GM23338 (cell line): ENCODE measurements at regions not wholly inside any gene's neighbourhood (a gene's known extent, or its start where the extent isn't known, plus 50 kb on each side); places are given as distances from the start of the nearest gene placed in this dataset.

Experiments used
- ATAC-seq: fragments of 200-7000 bp; cut with Tn5 transposase; 3 replicates; pipeline ENCODE4 v1.9.1; 2020
- DNase-seq: peaks from one replicate; pipeline ENCODE4 v3.0.0-alpha.2; 2015; ENCODE audit warnings: low spot score
- H2AFZ ChIP-seq: fragments of 200-600 bp; sonication (generic); 2 replicates; pipeline ENCODE4 v1.8.0; 2016; ENCODE audit warnings: antibody characterized with exemption, mild to moderate bottlenecking, moderate library complexity
- H3F3A ChIP-seq: fragments of 200-600 bp; sonication (generic); replicated peaks from 2 replicates; pipeline ENCODE4 v1.8.0; 2017; ENCODE audit warnings: antibody characterized with exemption, mixed run types, low read depth
- H3K27ac ChIP-seq: fragments of 200-600 bp; sonication (generic); 2 replicates; pipeline ENCODE4 v1.6.1; 2016; ENCODE audit warnings: low read depth
- H3K27me3 ChIP-seq: fragments of 200-600 bp; sonication (generic); 2 replicates; pipeline ENCODE4 v1.8.0; 2016; ENCODE audit warnings: mild to moderate bottlenecking, mixed run types, moderate library complexity; ENCODE audit not compliant: insufficient read depth
- H3K36me3 ChIP-seq: fragments of 200-600 bp; sonication (generic); 2 replicates; pipeline ENCODE4 v1.8.0; 2016; ENCODE audit warnings: mild to moderate bottlenecking; ENCODE audit not compliant: insufficient read depth
- H3K4me1 ChIP-seq: fragments of 200-600 bp; sonication (generic); 2 replicates; pipeline ENCODE4 v1.8.0; 2016; ENCODE audit warnings: mild to moderate bottlenecking, moderate library complexity; ENCODE audit not compliant: insufficient read depth
- H3K4me2 ChIP-seq: fragments of 200-600 bp; sonication (generic); 2 replicates; pipeline ENCODE4 v1.7.1; 2017; ENCODE audit warnings: mixed run types
- H3K4me3 ChIP-seq: fragments of 200-600 bp; sonication (generic); 2 replicates; pipeline ENCODE4 v1.6.1; 2016; ENCODE audit warnings: mixed run types
- H3K79me2 ChIP-seq: fragments of 200-600 bp; sonication (generic); replicated peaks from 2 replicates; pipeline ENCODE4 v1.8.0; 2017; ENCODE audit warnings: mild to moderate bottlenecking; ENCODE audit not compliant: insufficient read depth
- H3K9me2 ChIP-seq: fragments of 200-600 bp; sonication (generic); 2 replicates; pipeline ENCODE4 v1.8.0; 2017; ENCODE audit not compliant: insufficient read depth
- H4K20me1 ChIP-seq: fragments of 200-600 bp; sonication (generic); replicated peaks from 2 replicates; pipeline ENCODE4 v1.8.0; 2017; ENCODE audit warnings: mild to moderate bottlenecking; ENCODE audit not compliant: insufficient read depth
- H3K27ac Mint-ChIP-seq: 2 replicates; pipeline ENCODE4 v1.8.0; 2020; ENCODE audit warnings: inconsistent platforms, mild to moderate bottlenecking, moderate library complexity, mixed read lengths
- H3K27me3 Mint-ChIP-seq: 3 replicates; pipeline ENCODE4 v1.8.0; 2022; ENCODE audit warnings: low read depth, mild to moderate bottlenecking, moderate library complexity, mixed read lengths, inconsistent platforms; ENCODE audit not compliant: insufficient read depth, poor library complexity
- H3K36me3 Mint-ChIP-seq: 3 replicates; pipeline ENCODE4 v1.8.0; 2021; ENCODE audit warnings: low read depth, mild to moderate bottlenecking, inconsistent platforms, moderate library complexity, mixed read lengths
- H3K4me1 Mint-ChIP-seq: 3 replicates; pipeline ENCODE4 v1.8.0; 2020; ENCODE audit warnings: mild to moderate bottlenecking, inconsistent platforms, mixed read lengths
- H3K4me3 Mint-ChIP-seq: 3 replicates; pipeline ENCODE4 v1.8.0; 2021; ENCODE audit warnings: moderate library complexity, mild to moderate bottlenecking, inconsistent platforms, mixed read lengths
- H3K9me3 Mint-ChIP-seq: 3 replicates; pipeline ENCODE4 v1.8.0; 2020; ENCODE audit warnings: moderate library complexity, mild to moderate bottlenecking, inconsistent platforms, mixed read lengths
- CREB1 ChIP-seq: fragments of 250-450 bp; sonication (Bioruptor Pico); IDR thresholded peaks from 2 replicates; pipeline ENCODE4 v1.5.0; 2020; ENCODE audit warnings: low read depth, mild to moderate bottlenecking, moderate library complexity
- EZH2 ChIP-seq: fragments of 200-600 bp; sonication (generic); IDR thresholded peaks from one replicate; pipeline ENCODE4 v1.8.0; 2017; ENCODE audit warnings: antibody characterized with exemption, mild to moderate bottlenecking, low read depth; ENCODE audit not compliant: unreplicated experiment
- EZH2phosphoT487 ChIP-seq: fragments of 200-600 bp; sonication (generic); IDR thresholded peaks from one replicate; pipeline ENCODE4 v1.8.1; 2018; ENCODE audit warnings: antibody characterized with exemption; ENCODE audit not compliant: unreplicated experiment
- NANOG ChIP-seq: IDR thresholded peaks from 2 replicates; pipeline ENCODE4 v1.6.1; 2016; ENCODE audit warnings: antibody characterized with exemption, borderline replicate concordance
- POLR2AphosphoS5 ChIP-seq: IDR thresholded peaks from 2 replicates; pipeline ENCODE4 v1.6.1; 2016; ENCODE audit warnings: antibody characterized with exemption, low read depth
- STAT1 ChIP-seq: IDR thresholded peaks from one replicate; pipeline ENCODE4 v1.6.1; 2016; ENCODE audit warnings: antibody characterized with exemption; ENCODE audit not compliant: unreplicated experiment
- ZNF114 ChIP-seq: fragments of 250-450 bp; sonication (Bioruptor Pico); IDR thresholded peaks from 2 replicates; pipeline ENCODE4 v1.5.0; 2020; ENCODE audit warnings: mild to moderate bottlenecking, moderate library complexity
- ZNF331 ChIP-seq: fragments of 250-450 bp; sonication (Bioruptor Pico); IDR thresholded peaks from 2 replicates; pipeline ENCODE4 v1.5.0; 2020; ENCODE audit warnings: low read depth, mild to moderate bottlenecking, moderate library complexity
- TF ChIP-seq, protein P1 (sequence below): IDR thresholded peaks from 2 replicates; pipeline ENCODE4 v1.6.1; 2016; ENCODE audit warnings: antibody characterized with exemption
- TF ChIP-seq, protein P2 (sequence below), 2 experiments: fragments of 200-600 bp in 1 of 2; sonication (generic) in 1 of 2; conservative IDR thresholded peaks; 2 replicates each; pipeline versions ENCODE4 v1.5.1 to v1.6.1; 2016 to 2017; ENCODE audit warnings: antibody characterized with exemption in 2 of 2, low read depth in 2 of 2, mild to moderate bottlenecking in 2 of 2, moderate library complexity in 1 of 2
- TF ChIP-seq, protein P3 (sequence below): IDR thresholded peaks from one replicate; pipeline ENCODE4 v1.6.1; 2018; ENCODE audit warnings: antibody characterized with exemption; ENCODE audit not compliant: unreplicated experiment
- TF ChIP-seq, protein P4 (sequence below): fragments of 250-450 bp; sonication (Bioruptor Pico); IDR thresholded peaks from 2 replicates; pipeline ENCODE4 v1.5.0; 2020; ENCODE audit warnings: mild to moderate bottlenecking, moderate library complexity

DNA sequence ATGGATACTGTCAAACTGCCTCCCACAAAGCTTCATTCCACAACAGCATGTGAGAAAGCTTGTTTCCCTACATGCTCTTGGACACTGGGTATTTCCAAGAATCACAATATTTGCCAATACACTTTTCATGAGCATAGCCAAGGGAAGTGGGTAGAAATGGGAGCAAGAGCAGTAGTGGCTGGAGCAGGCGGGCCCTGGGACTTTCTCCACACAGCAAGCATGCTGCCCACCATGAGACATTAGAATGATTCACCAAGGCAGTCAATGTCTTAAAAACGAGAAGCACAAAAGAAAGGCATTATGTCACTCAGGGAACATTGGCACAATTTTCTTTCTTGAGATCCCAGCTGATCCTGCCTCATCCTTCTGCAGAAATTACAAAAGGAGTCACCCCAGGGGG is 371.6 kb upstream of the RUNX1 start:
- Histone ChIP-seq H3K4me3 (no peak overlapping the region), H2AFZ (no peak overlapping the region), H3K9me2 (no peaks in the 10 kb centered on the region), H3K79me2 (no peaks in the 10 kb centered on the region), H3K27me3 (no peaks in the 10 kb centered on the region), H3F3A (no peaks in the 10 kb centered on the region), H3K4me1 (no peaks in the 10 kb centered on the region), H3K27ac (no peak overlapping the region), H3K36me3 (no peaks in the 10 kb centered on the region), H3K4me2 (no peak overlapping the region), H4K20me1 (no peaks in the 10 kb centered on the region)
- Mint-ChIP-seq H3K27ac (no peak overlapping the region), H3K27me3 (peaks cover 5% of the 10 kb centered on the region), H3K4me3 (no peak overlapping the region), H3K36me3 (peaks cover 18% of the 10 kb centered on the region), H3K9me3 (peaks cover 28% of the 10 kb centered on the region), H3K4me1 (no peaks in the 10 kb centered on the region)
- ATAC-seq = no peak
- no peak for DNase-seq
- no peak for TF ChIP-seq ZNF114 (CRISPR knock-in tag)
- TF ChIP-seq EZH2phosphoT487 = no peak
- no peak for TF ChIP-seq EZH2
- TF ChIP-seq, protein P1, sequence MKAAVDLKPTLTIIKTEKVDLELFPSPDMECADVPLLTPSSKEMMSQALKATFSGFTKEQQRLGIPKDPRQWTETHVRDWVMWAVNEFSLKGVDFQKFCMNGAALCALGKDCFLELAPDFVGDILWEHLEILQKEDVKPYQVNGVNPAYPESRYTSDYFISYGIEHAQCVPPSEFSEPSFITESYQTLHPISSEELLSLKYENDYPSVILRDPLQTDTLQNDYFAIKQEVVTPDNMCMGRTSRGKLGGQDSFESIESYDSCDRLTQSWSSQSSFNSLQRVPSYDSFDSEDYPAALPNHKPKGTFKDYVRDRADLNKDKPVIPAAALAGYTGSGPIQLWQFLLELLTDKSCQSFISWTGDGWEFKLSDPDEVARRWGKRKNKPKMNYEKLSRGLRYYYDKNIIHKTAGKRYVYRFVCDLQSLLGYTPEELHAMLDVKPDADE = no peak
- TF ChIP-seq, protein P2, sequence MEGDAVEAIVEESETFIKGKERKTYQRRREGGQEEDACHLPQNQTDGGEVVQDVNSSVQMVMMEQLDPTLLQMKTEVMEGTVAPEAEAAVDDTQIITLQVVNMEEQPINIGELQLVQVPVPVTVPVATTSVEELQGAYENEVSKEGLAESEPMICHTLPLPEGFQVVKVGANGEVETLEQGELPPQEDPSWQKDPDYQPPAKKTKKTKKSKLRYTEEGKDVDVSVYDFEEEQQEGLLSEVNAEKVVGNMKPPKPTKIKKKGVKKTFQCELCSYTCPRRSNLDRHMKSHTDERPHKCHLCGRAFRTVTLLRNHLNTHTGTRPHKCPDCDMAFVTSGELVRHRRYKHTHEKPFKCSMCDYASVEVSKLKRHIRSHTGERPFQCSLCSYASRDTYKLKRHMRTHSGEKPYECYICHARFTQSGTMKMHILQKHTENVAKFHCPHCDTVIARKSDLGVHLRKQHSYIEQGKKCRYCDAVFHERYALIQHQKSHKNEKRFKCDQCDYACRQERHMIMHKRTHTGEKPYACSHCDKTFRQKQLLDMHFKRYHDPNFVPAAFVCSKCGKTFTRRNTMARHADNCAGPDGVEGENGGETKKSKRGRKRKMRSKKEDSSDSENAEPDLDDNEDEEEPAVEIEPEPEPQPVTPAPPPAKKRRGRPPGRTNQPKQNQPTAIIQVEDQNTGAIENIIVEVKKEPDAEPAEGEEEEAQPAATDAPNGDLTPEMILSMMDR (conservative IDR thresholded peaks at IDR 0.05; ENCODE audit: low read depth in 2 of 2) = no peak
- no peak for TF ChIP-seq CREB1 (CRISPR knock-in tag)
- TF ChIP-seq, protein P3, sequence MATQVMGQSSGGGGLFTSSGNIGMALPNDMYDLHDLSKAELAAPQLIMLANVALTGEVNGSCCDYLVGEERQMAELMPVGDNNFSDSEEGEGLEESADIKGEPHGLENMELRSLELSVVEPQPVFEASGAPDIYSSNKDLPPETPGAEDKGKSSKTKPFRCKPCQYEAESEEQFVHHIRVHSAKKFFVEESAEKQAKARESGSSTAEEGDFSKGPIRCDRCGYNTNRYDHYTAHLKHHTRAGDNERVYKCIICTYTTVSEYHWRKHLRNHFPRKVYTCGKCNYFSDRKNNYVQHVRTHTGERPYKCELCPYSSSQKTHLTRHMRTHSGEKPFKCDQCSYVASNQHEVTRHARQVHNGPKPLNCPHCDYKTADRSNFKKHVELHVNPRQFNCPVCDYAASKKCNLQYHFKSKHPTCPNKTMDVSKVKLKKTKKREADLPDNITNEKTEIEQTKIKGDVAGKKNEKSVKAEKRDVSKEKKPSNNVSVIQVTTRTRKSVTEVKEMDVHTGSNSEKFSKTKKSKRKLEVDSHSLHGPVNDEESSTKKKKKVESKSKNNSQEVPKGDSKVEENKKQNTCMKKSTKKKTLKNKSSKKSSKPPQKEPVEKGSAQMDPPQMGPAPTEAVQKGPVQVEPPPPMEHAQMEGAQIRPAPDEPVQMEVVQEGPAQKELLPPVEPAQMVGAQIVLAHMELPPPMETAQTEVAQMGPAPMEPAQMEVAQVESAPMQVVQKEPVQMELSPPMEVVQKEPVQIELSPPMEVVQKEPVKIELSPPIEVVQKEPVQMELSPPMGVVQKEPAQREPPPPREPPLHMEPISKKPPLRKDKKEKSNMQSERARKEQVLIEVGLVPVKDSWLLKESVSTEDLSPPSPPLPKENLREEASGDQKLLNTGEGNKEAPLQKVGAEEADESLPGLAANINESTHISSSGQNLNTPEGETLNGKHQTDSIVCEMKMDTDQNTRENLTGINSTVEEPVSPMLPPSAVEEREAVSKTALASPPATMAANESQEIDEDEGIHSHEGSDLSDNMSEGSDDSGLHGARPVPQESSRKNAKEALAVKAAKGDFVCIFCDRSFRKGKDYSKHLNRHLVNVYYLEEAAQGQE = no peak
- no peak for TF ChIP-seq STAT1
- TF ChIP-seq, protein P4, sequence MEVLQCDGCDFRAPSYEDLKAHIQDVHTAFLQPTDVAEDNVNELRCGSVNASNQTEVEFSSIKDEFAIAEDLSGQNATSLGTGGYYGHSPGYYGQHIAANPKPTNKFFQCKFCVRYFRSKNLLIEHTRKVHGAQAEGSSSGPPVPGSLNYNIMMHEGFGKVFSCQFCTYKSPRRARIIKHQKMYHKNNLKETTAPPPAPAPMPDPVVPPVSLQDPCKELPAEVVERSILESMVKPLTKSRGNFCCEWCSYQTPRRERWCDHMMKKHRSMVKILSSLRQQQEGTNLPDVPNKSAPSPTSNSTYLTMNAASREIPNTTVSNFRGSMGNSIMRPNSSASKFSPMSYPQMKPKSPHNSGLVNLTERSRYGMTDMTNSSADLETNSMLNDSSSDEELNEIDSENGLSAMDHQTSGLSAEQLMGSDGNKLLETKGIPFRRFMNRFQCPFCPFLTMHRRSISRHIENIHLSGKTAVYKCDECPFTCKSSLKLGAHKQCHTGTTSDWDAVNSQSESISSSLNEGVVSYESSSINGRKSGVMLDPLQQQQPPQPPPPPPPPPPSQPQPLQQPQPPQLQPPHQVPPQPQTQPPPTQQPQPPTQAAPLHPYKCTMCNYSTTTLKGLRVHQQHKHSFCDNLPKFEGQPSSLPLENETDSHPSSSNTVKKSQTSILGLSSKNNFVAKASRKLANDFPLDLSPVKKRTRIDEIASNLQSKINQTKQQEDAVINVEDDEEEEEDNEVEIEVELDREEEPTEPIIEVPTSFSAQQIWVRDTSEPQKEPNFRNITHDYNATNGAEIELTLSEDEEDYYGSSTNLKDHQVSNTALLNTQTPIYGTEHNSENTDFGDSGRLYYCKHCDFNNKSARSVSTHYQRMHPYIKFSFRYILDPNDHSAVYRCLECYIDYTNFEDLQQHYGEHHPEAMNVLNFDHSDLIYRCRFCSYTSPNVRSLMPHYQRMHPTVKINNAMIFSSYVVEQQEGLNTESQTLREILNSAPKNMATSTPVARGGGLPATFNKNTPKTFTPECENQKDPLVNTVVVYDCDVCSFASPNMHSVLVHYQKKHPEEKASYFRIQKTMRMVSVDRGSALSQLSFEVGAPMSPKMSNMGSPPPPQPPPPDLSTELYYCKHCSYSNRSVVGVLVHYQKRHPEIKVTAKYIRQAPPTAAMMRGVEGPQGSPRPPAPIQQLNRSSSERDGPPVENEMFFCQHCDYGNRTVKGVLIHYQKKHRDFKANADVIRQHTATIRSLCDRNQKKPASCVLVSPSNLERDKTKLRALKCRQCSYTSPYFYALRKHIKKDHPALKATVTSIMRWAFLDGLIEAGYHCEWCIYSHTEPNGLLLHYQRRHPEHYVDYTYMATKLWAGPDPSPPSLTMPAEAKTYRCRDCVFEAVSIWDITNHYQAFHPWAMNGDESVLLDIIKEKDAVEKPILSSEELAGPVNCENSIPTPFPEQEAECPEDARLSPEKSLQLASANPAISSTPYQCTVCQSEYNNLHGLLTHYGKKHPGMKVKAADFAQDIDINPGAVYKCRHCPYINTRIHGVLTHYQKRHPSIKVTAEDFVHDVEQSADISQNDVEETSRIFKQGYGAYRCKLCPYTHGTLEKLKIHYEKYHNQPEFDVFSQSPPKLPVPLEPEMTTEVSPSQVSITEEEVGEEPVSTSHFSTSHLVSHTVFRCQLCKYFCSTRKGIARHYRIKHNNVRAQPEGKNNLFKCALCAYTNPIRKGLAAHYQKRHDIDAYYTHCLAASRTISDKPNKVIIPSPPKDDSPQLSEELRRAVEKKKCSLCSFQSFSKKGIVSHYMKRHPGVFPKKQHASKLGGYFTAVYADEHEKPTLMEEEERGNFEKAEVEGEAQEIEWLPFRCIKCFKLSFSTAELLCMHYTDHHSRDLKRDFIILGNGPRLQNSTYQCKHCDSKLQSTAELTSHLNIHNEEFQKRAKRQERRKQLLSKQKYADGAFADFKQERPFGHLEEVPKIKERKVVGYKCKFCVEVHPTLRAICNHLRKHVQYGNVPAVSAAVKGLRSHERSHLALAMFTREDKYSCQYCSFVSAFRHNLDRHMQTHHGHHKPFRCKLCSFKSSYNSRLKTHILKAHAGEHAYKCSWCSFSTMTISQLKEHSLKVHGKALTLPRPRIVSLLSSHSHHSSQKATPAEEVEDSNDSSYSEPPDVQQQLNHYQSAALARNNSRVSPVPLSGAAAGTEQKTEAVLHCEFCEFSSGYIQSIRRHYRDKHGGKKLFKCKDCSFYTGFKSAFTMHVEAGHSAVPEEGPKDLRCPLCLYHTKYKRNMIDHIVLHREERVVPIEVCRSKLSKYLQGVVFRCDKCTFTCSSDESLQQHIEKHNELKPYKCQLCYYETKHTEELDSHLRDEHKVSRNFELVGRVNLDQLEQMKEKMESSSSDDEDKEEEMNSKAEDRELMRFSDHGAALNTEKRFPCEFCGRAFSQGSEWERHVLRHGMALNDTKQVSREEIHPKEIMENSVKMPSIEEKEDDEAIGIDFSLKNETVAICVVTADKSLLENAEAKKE = no peak
- no peak for TF ChIP-seq POLR2AphosphoS5
- no peak for TF ChIP-seq NANOG
- no peak for TF ChIP-seq ZNF331 (CRISPR knock-in tag)
